SK-N-SH (cell line): ENCODE measurements at regions not wholly inside any gene's neighbourhood (a gene's known extent, or its start where the extent isn't known, plus 50 kb on each side); places are given as distances from the start of the nearest gene placed in this dataset.

Source experiments
- CTCF ChIA-PET: fragments of 300-600, 350-600 bp; formaldehyde crosslinking; extraction: SDS; loops from one replicate; lab custom pipeline; 2021; lab: Yijun Ruan, JAX
- POLR2A ChIA-PET: fragments of 350-600 bp; sonication (Branson Sonifier 250); formaldehyde crosslinking; extraction: SDS; loops from one replicate; lab custom pipeline; 2020; ENCODE audit warnings: antibody characterized with exemption, inconsistent platforms; lab: Yijun Ruan, JAX
- DNase-seq: peaks from one replicate; pipeline ENCODE4 v3.0.0; 2012
- H2AFZ ChIP-seq: fragments of 200-600 bp; sonication (generic); 2 replicates; pipeline ENCODE4 v1.8.1; 2016; ENCODE audit warnings: antibody characterized with exemption, mild to moderate bottlenecking, low read depth
- H3F3A ChIP-seq: fragments of 200-600 bp; sonication (generic); replicated peaks from 2 replicates; pipeline ENCODE3; 2016; ENCODE audit warnings: antibody characterized with exemption, mild to moderate bottlenecking; ENCODE audit not compliant: insufficient read depth
- H3K27ac ChIP-seq, 2 experiments: fragments of 200-500 bp in 1 of 2; fragments of 200-600 bp in 1 of 2; sonication (Bioruptor generic) in 1 of 2; sonication (generic), shearing (Covaris generic) in 1 of 2; 2 replicates each; pipeline versions ENCODE4 v1.5.1 to v1.6.1; 2014 to 2016; ENCODE audit warnings: low read depth in 2 of 2, inconsistent platforms in 1 of 2, low read length in 1 of 2, mild to moderate bottlenecking in 1 of 2, mixed read lengths in 1 of 2
- H3K27me3 ChIP-seq: fragments of 200-600 bp; sonication (generic), shearing (Covaris generic); 2 replicates; pipeline ENCODE4 v1.6.1; 2016; ENCODE audit warnings: mixed run types; ENCODE audit not compliant: insufficient read depth
- H3K36me3 ChIP-seq, 2 experiments: fragments of 200-500 bp in 1 of 2; fragments of 200-600 bp in 1 of 2; sonication (Bioruptor generic) in 1 of 2; sonication (generic) in 1 of 2; replicated peaks in 1 of 2; 2 replicates each; pipeline versions ENCODE3 to v1.5.1; 2014 to 2016; ENCODE audit warnings: low read length in 1 of 2, mild to moderate bottlenecking in 1 of 2; ENCODE audit not compliant: insufficient read depth in 2 of 2, control insufficient read depth in 1 of 2
- H3K4me1 ChIP-seq, 2 experiments: fragments of 200-500 bp in 1 of 2; fragments of 200-600 bp in 1 of 2; sonication (Bioruptor generic) in 1 of 2; sonication (generic), shearing (Covaris generic) in 1 of 2; 2 replicates each; pipeline versions ENCODE4 v1.5.1 to v1.6.1; 2014 to 2016; ENCODE audit warnings: low read depth in 1 of 2, low read length in 1 of 2, mixed run types in 1 of 2; ENCODE audit not compliant: insufficient read depth in 2 of 2, control insufficient read depth in 1 of 2
- H3K4me2 ChIP-seq: fragments of 200-600 bp; sonication (generic), shearing (Covaris generic); 2 replicates; pipeline ENCODE4 v1.6.1; 2017; ENCODE audit warnings: mixed run types
- H3K4me3 ChIP-seq, 2 experiments: fragments of 200-500 bp in 1 of 2; fragments of 200-600 bp in 1 of 2; sonication (Bioruptor generic) in 1 of 2; sonication (generic), shearing (Covaris generic) in 1 of 2; 2 replicates each; pipeline versions ENCODE4 v1.5.1 to v1.8.1; 2014 to 2016; ENCODE audit warnings: low read depth in 2 of 2, inconsistent platforms in 1 of 2, low read length in 1 of 2, mild to moderate bottlenecking in 1 of 2, mixed read lengths in 1 of 2, moderate library complexity in 1 of 2
- H3K79me2 ChIP-seq: fragments of 200-600 bp; sonication (generic); 2 replicates; pipeline ENCODE4 v1.8.1; 2017; ENCODE audit warnings: mild to moderate bottlenecking; ENCODE audit not compliant: insufficient read depth
- H3K9ac ChIP-seq: fragments of 200-600 bp; sonication (generic); 2 replicates; pipeline ENCODE4 v1.6.1; 2017; ENCODE audit warnings: mixed run types
- H3K9me2 ChIP-seq: fragments of 200-600 bp; sonication (generic); 2 replicates; pipeline ENCODE4 v1.6.1; 2017; ENCODE audit warnings: mixed run types
- H3K9me3 ChIP-seq: fragments of 200-600 bp; sonication (generic); 2 replicates; pipeline ENCODE4 v1.6.1; 2017; ENCODE audit warnings: mixed run types, mild to moderate bottlenecking, moderate library complexity
- H4K20me1 ChIP-seq: fragments of 200-600 bp; sonication (generic); 2 replicates; pipeline ENCODE4 v1.6.1; 2017; ENCODE audit warnings: mild to moderate bottlenecking, mixed run types; ENCODE audit not compliant: insufficient read depth
- FOXJ3 ChIP-seq: sonication (generic); formaldehyde crosslinking; IDR thresholded peaks from 2 replicates; pipeline ENCODE4 v1.5.1; 2020; ENCODE audit warnings: mild to moderate bottlenecking, missing genetic modification reagents
- FOXM1 ChIP-seq: IDR thresholded peaks from 2 replicates; pipeline ENCODE4 v1.4.0; 2012; ENCODE audit warnings: low read depth, mild to moderate bottlenecking
- JUND ChIP-seq: IDR thresholded peaks from 2 replicates; pipeline ENCODE4 v1.4.0; 2012
- MXI1 ChIP-seq: IDR thresholded peaks from 2 replicates; pipeline ENCODE4 v1.6.1; 2012; ENCODE audit warnings: mild to moderate bottlenecking, low read depth, low read length, improper control_type of control experiment
- NRF1 ChIP-seq: IDR thresholded peaks from 2 replicates; pipeline ENCODE4 v1.6.1; 2012; ENCODE audit warnings: low read depth, mild to moderate bottlenecking, low read length
- POLR2AphosphoS5 ChIP-seq: IDR thresholded peaks from 2 replicates; pipeline ENCODE4 v1.6.1; 2012; ENCODE audit warnings: low read depth, low read length
- RFX5 ChIP-seq: IDR thresholded peaks from 2 replicates; pipeline ENCODE4 v1.6.1; 2012; ENCODE audit warnings: mild to moderate bottlenecking, improper control_type of control experiment, low read length
- SIN3A ChIP-seq: IDR thresholded peaks from 2 replicates; pipeline ENCODE4 v1.6.1; 2012; ENCODE audit warnings: low read depth, mild to moderate bottlenecking, low read length, moderate library complexity, borderline replicate concordance
- ZBTB33 ChIP-seq: IDR thresholded peaks from 2 replicates; pipeline ENCODE4 v1.4.0; 2012; ENCODE audit warnings: low read depth, borderline replicate concordance
- TF ChIP-seq, protein P1 (sequence below): fragments of 200-600 bp; sonication (generic); IDR thresholded peaks from 2 replicates; pipeline ENCODE4 v1.6.1; 2017; ENCODE audit warnings: antibody characterized with exemption, mild to moderate bottlenecking, moderate library complexity

GRCh38 chr16:72404299-72404698 is 232.3 kb upstream of the PMFBP1 start:
- Histone ChIP-seq H3F3A (peaks cover 5% of the 10 kb centered on the region), H3K36me3 (no peaks in the 10 kb centered on the region), H3K27me3 (no peaks in the 10 kb centered on the region), H3K9ac (no peak overlapping the region), H2AFZ (no peak overlapping the region), H3K4me1 (no peaks in the 10 kb centered on the region), H3K79me2 (no peaks in the 10 kb centered on the region), H3K9me3 (peaks cover 11% of the 10 kb centered on the region; the same call in 1 of the 2 replicates), H3K4me3 (no peak overlapping the region), H4K20me1 (no peaks in the 10 kb centered on the region), H3K27ac (no peak overlapping the region), H3K9me2 (no peaks in the 10 kb centered on the region), H3K4me2 (no peak overlapping the region)
- ChIA-PET CTCF (interaction anchor here (1.3 kb wide), 1 partner anchor 209 kb away, joined by 6 read pairs; no protein-coding TSS in a partner anchor), POLR2A (no interaction called here)
- TF ChIP-seq FOXJ3 (CRISPR knock-in tag) (no peak), RFX5 (no peak), NRF1 (no peak), ZBTB33 (no peak), FOXM1 (no peak), POLR2AphosphoS5 (no peak)
- TF ChIP-seq, protein P1, sequence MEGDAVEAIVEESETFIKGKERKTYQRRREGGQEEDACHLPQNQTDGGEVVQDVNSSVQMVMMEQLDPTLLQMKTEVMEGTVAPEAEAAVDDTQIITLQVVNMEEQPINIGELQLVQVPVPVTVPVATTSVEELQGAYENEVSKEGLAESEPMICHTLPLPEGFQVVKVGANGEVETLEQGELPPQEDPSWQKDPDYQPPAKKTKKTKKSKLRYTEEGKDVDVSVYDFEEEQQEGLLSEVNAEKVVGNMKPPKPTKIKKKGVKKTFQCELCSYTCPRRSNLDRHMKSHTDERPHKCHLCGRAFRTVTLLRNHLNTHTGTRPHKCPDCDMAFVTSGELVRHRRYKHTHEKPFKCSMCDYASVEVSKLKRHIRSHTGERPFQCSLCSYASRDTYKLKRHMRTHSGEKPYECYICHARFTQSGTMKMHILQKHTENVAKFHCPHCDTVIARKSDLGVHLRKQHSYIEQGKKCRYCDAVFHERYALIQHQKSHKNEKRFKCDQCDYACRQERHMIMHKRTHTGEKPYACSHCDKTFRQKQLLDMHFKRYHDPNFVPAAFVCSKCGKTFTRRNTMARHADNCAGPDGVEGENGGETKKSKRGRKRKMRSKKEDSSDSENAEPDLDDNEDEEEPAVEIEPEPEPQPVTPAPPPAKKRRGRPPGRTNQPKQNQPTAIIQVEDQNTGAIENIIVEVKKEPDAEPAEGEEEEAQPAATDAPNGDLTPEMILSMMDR: no peak
- no peak for DNase-seq

DNA sequence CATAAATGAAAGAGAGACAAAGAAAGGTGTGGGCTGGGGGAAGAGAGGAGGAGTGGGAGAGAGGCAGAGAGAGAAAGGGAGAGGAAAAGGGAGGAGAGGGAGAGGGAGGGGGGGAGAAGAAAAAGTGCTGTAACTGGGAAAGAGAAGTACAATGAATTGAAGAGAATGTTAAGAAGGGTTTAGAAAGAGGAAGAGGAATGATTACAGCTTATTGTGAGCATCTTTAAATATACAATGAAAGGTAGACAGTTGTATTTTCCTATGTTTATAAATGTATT is 229.1 kb upstream of the PMFBP1 start:
- no peaks in the 10 kb centered on the region for H3K9me2 ChIP-seq
- H3K27ac ChIP-seq: no peak overlapping the region
- H3K9ac ChIP-seq: no peak overlapping the region
- H3K4me3 ChIP-seq: no peak overlapping the region
- H3K4me2 ChIP-seq: no peak overlapping the region
- no peaks in the 10 kb centered on the region for H3K79me2 ChIP-seq
- CTCF ChIA-PET: interaction anchor here (0.9 to 2.3 kb wide), 9 partner anchors 10 to 1555 kb away, joined by 3 to 6 read pairs (median 4); partner anchors contain the start of gene PMFBP1
- H3K9me3 ChIP-seq: 0 out of 2 replicates have a peak, but pooled peaks cover 2% of the 10 kb centered on the region
- POLR2A ChIA-PET: no interaction called here
- peak overlapping the region; percentile 71; the same call in 1 of the 2 replicates for H2AFZ ChIP-seq
- TF ChIP-seq SIN3A (no peak), FOXJ3 (CRISPR knock-in tag) (no peak), JUND (no peak), MXI1 (no peak)
- no peaks in the 10 kb centered on the region for H3K4me1 ChIP-seq
- H3F3A ChIP-seq: peaks cover 5% of the 10 kb centered on the region
- no peak for DNase-seq
- H4K20me1 ChIP-seq: no peaks in the 10 kb centered on the region
- no peaks in the 10 kb centered on the region for H3K36me3 ChIP-seq
- no peaks in the 10 kb centered on the region for H3K27me3 ChIP-seq
